DMS114 treated with DMSO at 0.1 percent for 48 hours (cell line): ENCODE measurements at regions not wholly inside any gene's neighbourhood (a gene's known extent, or its start where the extent isn't known, plus 50 kb on each side); places are given as distances from the start of the nearest gene placed in this dataset.

ENCODE experiments used
- DNase-seq: peaks from one replicate; lab custom pipeline; 2025; ENCODE audit not compliant: unreplicated experiment; lab: John Stamatoyannopoulos, UW

- no peak for DNase-seq
These were observed 167.5 kb upstream of the TOPAZ1 start for GRCh38 chr3:44074181-44074580.

GRCh38 chr3:44076221-44076829, 165.4 kb upstream of the TOPAZ1 start:
- no peak for DNase-seq

- DNase-seq: no peak
These were observed 164.4 kb upstream of the TOPAZ1 start for GRCh38 chr3:44077267-44077666.

GRCh38 chr3:44078863-44079262, 162.8 kb upstream of the TOPAZ1 start:
- no peak for DNase-seq

- no peak for DNase-seq
These were observed 161.8 kb upstream of the TOPAZ1 start for GRCh38 chr3:44079916-44080315.

- no peak for DNase-seq
These were observed 161.1 kb upstream of the TOPAZ1 start for GRCh38 chr3:44080474-44081072.

GRCh38 chr3:44090036-44090435, 151.7 kb upstream of the TOPAZ1 start:
- DNase-seq: no peak

GRCh38 chr3:44092497-44092896, 149.2 kb upstream of the TOPAZ1 start:
- DNase-seq: no peak

- no peak for DNase-seq
These were observed 148.2 kb upstream of the TOPAZ1 start for GRCh38 chr3:44093531-44093930.

- DNase-seq: no peak
These were observed 142.8 kb upstream of the TOPAZ1 start for GRCh38 chr3:44098656-44099415.

GRCh38 chr3:44099566-44100297, 142.0 kb upstream of the TOPAZ1 start:
- no peak for DNase-seq

GRCh38 chr3:44100298-44100695, 141.4 kb upstream of the TOPAZ1 start:
- no peak for DNase-seq

GRCh38 chr3:44104043-44104442, 137.6 kb upstream of the TOPAZ1 start:
- no peak for DNase-seq

GRCh38 chr3:44104668-44105321, 136.9 kb upstream of the TOPAZ1 start:
- DNase-seq: no peak

- no peak for DNase-seq
These were observed 136.1 kb upstream of the TOPAZ1 start for GRCh38 chr3:44105571-44105970.

- no peak for DNase-seq
These were observed 134.9 kb upstream of the TOPAZ1 start for GRCh38 chr3:44106756-44107155.

GRCh38 chr3:44108481-44108880, 133.2 kb upstream of the TOPAZ1 start:
- DNase-seq: no peak

- DNase-seq: no peak
These were observed 131.8 kb upstream of the TOPAZ1 start for GRCh38 chr3:44109771-44110361.

- no peak for DNase-seq
These were observed 131.0 kb upstream of the TOPAZ1 start for GRCh38 chr3:44110648-44111047.

- no peak for DNase-seq
These were observed 130.2 kb upstream of the TOPAZ1 start for GRCh38 chr3:44111482-44111881.

GRCh38 chr3:44114142-44114541, 127.5 kb upstream of the TOPAZ1 start:
- DNase-seq: no peak
